Activated CD4-positive, alpha-beta T cell treated with anti-CD3 and anti-CD28 coated beads, Interleukin-2, amount 50 U/mL, for 16 hours (primary cell): ENCODE measurements at regions not wholly inside any gene's neighbourhood (a gene's known extent, or its start where the extent isn't known, plus 50 kb on each side); places are given as distances from the start of the nearest gene placed in this dataset.

Experiments used
- DNase-seq: peaks from one replicate; pipeline ENCODE4 v3.0.0-alpha.2; 2020

GRCh38 chr2:129117434-129117833 is 798.8 kb upstream of the HS6ST1 start:
- DNase-seq: no peak

DNA sequence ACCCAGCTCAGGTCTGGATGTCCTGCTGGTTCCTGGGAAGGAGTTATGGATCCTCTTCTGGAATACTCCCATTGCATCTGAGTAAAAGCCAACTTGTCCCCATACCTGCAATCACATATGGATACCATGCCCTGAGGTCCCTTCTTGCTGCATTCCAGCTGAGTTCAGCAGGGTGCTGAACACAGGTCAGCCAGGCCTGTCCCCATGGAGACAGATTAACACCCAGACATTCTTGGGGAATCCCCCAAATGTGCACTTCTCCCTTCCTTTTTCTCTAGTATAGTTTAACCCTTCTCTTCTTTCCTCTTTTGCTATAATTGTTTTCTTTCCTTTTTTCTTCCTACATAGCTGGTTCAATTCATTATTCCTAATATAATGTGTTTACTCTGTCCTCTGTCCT is 799.6 kb upstream of the HS6ST1 start:
- no peak for DNase-seq

DNA sequence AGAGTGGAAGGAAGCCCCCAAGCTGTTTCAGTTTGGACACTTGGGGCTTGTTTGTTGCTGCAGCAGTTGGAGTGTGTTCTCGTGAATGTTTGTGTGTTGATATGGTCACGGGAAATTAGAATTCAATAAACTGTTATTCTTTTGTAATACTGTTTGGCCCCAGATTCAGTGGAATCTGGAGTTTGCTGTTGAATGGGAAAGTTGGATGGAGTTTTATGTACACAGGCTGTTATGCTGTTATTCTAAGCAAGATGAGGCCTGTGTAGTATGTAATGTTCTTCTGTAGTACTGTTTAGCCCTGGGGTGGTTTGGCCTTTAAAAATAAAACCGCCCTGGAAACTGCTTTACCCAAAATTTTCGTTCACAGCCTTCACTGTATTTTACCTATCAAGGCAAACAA is 810.4 kb upstream of the HS6ST1 start:
- no peak for DNase-seq

DNA sequence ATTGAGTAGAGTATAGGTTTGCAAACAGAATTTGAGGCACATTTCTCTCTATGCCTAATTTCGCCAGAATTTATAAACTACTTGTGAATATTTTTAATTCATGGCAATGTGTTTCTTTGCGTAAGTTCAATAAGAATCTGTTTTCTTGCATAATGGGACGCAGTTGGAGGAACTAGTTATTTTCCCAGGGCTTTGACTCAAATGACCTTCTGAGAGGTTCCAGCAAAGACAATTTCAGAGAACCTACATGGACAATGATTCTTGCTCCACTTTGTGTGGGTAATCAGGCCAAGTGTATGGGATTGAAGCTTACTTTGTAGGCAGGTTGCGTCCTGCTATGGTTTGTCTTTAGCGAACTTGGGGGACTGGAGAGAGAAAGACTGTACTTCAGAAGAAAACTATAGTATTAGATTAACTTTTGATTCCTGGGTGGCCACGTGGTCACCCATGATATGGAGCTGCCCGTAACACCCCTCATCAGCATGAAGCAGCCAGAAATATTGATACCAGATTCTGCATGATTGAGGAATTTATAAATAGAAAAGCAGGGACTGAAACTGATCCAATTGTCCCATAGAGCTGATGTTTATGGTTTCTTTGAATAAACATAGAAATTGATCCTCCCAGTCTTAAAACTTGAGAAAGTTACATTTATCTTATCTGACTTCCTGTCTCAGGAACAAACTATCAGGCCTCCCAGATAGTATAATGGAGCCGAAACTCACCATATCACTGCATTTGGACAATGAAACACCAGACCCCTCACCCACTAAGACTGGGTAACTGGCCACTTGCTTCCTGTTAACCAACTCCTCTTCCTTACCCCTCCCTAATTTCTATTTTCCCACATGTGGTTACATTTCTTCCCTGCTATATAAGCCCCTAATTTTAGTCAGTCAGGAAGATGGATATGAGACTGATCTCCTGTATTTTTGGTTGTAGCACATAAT is 815.3 kb upstream of the HS6ST1 start:
- no peak for DNase-seq

DNA sequence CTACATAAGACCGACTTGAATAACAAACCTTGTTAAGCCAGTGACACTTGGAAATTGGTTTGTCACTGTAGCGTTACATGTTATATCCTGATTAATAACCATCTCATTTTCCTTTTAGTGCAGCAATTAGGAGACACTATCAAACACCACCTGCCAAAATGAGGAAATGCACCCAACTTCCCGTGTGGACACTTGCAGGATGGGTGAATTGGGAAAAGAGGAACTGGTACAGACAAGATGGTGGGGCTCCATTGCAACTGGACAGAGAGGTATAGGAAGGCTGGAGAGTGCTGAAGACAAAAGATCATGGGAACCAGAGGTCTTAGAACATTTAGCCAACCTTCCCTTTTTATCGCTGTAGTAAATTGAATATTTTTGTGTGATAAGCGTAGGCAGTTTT is 816.3 kb upstream of the HS6ST1 start:
- DNase-seq: no peak

DNA sequence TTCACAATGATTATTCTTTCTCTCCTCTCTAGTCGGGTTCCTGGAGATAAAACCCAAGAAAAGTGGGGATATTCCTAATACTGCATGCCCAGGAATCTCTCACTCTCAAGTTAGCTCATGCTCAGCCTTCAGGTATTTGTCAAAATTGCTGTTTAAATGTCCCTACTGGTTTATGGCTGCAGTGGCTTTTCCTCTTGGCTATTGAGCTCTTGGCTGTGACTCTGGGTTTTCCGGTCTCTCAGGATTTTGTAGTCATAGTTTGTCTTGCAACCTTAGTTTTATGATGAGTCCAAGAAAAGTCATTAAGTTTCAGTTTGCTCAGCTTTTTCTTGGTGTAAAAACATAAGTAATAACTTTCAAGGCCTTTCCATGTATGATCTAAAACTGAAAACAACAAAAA is 820.7 kb upstream of the HS6ST1 start:
- no peak for DNase-seq

DNA sequence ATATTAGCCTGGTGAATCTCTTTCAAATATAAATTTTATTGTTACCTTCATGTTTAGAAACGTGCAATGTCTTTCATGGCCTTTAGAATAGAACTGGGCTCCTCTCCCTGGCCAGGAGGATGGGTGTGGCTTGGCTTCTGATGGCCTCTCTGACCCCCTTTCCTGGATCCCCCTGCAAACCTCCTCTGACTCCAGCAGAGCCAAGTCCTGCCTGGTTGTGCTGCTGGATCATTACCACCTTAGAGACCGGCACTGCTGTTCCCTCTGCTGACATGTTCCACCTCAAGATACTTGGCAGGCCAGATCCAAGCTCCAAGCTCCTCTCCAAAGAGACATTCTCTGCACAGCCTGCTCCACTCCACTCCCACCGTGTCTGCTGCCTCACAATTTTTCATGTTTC is 823.8 kb upstream of the HS6ST1 start:
- DNase-seq: no peak

DNA sequence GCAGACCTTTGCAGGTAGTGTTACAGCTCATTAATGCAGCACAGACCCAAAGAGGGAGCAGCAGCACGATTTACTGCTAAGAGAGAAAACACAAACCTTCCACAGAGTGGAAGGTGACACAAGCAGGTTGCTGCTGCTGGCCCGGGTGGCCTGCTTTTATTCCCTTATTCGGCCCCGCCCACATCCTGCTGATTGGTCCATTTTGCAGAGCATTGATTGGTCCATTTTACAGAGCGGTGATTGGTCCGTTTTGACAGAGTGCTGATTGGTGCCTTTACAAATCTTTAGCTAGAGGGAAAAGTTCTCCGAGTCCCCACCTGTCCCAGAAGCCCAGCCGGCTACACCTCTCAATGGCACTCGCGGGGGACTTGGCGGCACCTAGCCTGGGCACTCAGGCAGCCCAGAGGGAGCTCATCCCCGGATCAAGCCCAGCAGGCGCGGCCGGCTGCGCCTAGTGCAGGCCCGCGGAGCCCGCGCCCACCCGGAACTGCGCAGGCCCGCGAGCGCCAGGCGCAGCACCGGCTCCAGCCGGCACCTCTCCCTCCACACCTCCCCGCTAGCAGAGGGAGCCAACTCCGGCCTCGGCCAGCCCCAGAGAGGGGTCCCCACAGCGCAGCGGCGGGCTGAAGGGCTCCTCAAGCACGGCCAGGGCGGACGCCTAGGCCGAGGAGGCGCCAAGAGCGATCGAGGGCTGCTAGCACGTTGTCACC is 825.6 kb upstream of the HS6ST1 start:
- DNase-seq: no peak

DNA sequence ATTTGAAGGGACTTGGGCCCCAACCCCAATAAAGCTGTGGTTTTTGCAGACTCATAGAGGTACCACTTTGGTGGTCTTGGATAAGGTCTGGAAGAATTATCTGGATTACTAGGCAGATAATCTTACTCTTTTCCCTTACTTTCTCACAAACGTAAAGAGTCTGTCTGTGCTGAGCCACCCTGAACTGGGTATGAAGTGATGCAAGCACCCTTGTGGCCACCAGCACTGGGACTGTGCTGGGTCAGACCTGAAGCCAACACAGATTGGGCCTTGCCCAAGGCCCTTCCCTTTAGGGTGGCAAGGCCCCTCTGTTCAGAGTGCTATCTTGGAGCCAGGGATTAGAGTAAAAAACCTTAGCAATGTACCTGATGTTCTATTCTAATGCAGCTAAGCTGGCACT is 827.0 kb upstream of the RAB6C start:
- no peak for DNase-seq

DNA sequence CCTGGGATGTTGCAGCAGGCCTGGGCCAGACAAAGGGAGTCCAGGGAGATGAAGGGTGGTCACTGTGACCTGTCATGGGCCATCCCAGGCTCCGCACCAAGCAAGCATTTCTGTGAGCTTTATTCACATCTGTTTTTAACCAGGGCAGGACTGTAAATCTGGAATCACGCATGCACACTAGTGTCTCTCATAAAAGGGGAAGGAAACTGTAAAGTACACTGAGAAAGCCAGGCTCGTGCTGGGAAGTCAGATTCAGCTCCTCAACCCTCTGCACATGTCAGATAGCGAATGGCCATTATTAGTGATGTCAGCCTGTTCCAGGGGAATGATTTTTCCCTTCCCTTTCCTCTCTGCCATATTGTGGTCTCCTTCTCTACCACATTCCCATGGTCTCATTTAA is 818.6 kb upstream of the RAB6C start:
- DNase-seq: no peak

- DNase-seq: no peak
Observed at GRCh38 chr2:129164220-129164949, 815.1 kb upstream of the RAB6C start.

DNA sequence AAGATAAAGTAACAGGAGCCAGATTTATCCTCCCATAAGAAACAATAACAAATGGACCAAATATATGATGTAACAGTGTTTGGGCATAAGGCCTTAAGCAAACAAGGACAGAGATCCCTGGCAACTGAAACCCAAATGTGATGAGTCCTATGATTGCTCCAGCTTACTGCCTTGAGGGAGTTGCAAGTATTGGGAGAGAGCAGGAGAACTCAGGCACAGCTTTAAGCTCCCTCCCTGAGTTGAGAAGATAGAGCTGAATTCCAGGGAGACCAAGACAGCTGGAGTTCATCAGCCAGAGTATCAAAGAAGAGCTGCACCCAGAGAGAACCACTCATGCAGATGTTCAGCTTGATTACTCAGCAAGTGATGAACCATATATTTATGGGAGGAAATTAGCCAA is 814.5 kb upstream of the RAB6C start:
- DNase-seq: no peak

- no peak for DNase-seq
Observed at GRCh38 chr2:129167456-129167855, 812.0 kb upstream of the RAB6C start.

- no peak for DNase-seq
Observed at GRCh38 chr2:129170570-129170969, 808.9 kb upstream of the RAB6C start.

DNA sequence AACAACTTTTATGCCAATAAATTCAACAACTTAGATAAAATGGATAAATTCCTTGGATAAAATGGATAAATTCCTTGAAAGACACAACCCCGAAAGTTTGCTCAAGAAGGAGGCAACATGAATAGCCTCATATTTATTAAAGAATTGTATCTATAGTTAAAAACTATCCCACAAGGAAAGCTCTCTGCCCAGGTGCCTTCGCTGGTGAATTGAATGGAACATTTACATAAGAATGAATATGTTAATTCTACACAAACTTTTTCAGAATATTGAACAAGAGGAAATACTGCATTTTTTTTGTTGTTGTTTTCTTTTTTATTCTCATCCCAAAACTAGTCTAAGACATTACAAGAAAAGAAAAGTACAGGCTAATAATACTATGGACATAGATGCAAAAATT is 805.3 kb upstream of the RAB6C start:
- no peak for DNase-seq

- DNase-seq: no peak
Observed at GRCh38 chr2:129175051-129175450, 804.4 kb upstream of the RAB6C start.

GRCh38 chr2:129176375-129176774 is 803.1 kb upstream of the RAB6C start:
- DNase-seq: no peak

DNA sequence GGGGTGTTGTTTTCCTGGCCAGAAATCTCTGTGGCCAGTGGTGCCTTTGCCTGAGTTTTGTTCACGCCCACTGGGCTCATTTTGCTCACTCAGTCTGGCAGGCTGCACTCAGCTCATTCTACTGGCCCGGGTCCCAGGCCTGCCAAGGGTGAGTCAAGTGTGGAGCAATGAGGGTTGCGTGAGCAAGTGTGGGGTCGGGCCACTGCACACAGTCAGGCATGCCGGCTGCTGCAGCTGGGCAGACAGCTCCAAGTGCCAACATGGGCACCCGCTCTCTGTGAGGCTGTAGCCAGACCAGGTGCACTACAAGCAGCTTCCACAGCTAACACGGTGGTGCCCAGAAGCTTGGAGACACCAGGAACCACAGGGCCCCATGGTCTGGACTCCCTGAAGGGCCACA is 801.1 kb upstream of the RAB6C start:
- DNase-seq: no peak

- no peak for DNase-seq
Observed at GRCh38 chr2:129179199-129179598, 800.3 kb upstream of the RAB6C start.

DNA sequence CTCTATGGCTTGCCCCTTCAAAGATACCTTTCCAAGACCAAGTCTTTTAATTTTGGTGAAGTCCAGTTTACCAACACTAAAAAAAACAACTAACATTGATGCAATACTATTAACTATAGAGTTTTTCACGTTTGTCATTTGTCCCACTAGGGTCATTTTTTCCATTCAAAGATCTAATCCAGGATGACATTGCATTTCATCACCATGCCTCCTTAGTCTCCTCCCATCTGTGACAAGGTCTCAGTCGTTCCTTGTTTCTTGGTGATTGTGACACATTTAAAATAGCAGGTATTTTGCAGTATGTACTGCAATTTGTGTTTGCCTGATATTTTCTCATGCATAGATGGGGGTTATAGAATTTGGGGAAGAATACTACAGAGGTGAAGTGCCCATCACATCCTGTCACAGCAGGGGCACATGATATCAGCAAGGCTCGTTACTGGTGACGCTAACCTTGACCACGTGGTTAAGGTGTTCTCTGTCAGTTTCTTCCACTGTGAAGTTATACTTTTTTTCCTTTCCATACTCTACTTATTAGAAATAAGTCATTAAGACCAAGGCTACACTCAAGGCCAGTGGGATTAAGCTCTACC is 799.2 kb upstream of the RAB6C start:
- no peak for DNase-seq

- DNase-seq: no peak
Observed at GRCh38 chr2:129181433-129181832, 798.0 kb upstream of the RAB6C start.

DNA sequence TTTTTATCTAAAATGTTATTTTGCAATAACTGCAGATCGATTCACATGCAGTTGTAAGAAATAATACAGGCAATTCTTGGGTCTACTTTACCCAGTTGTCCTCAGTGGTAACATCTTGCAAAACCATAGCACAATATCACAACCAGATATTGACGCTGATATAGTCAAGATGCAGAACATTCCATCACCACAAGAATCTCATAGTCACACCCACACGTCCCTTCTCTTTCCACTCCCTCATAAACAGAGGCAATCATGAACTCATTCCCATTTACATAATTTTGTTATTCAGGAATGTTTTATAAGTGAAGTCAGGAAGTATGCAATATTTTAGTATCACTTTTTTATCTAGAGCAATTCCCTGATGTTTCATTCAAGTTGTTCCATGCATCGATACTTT is 797.5 kb upstream of the RAB6C start:
- no peak for DNase-seq

- DNase-seq: no peak
Observed at GRCh38 chr2:129187343-129187742, 792.1 kb upstream of the RAB6C start.
